ENCODE measurements at regions not wholly inside any gene's neighbourhood (a gene's known extent, or its start where the extent isn't known, plus 50 kb on each side); places are given as distances from the start of the nearest gene placed in this dataset.

- H3K4me3 ChIP-seq (ENCODE audit: control insufficient read depth, low read depth, low read length), result no peak overlapping the region
- DNase-seq (ENCODE audit: low read depth), result no peak
- TF ChIP-seq, protein P1, sequence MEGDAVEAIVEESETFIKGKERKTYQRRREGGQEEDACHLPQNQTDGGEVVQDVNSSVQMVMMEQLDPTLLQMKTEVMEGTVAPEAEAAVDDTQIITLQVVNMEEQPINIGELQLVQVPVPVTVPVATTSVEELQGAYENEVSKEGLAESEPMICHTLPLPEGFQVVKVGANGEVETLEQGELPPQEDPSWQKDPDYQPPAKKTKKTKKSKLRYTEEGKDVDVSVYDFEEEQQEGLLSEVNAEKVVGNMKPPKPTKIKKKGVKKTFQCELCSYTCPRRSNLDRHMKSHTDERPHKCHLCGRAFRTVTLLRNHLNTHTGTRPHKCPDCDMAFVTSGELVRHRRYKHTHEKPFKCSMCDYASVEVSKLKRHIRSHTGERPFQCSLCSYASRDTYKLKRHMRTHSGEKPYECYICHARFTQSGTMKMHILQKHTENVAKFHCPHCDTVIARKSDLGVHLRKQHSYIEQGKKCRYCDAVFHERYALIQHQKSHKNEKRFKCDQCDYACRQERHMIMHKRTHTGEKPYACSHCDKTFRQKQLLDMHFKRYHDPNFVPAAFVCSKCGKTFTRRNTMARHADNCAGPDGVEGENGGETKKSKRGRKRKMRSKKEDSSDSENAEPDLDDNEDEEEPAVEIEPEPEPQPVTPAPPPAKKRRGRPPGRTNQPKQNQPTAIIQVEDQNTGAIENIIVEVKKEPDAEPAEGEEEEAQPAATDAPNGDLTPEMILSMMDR (conservative IDR thresholded peaks at IDR 0.05; ENCODE audit: control insufficient read depth, insufficient read depth, low read depth, low read length), result no peak
Measured at GRCh38 chr10:65319493-65319892, 1606.3 kb upstream of the LRRTM3 start.

GRCh38 chr10:65320236-65321026 is 1605.4 kb upstream of the LRRTM3 start:
- TF ChIP-seq, protein P1 (conservative IDR thresholded peaks at IDR 0.05; ENCODE audit: control insufficient read depth, insufficient read depth, low read depth, low read length), result no peak
- DNase-seq (ENCODE audit: low read depth), result no peak

DNA sequence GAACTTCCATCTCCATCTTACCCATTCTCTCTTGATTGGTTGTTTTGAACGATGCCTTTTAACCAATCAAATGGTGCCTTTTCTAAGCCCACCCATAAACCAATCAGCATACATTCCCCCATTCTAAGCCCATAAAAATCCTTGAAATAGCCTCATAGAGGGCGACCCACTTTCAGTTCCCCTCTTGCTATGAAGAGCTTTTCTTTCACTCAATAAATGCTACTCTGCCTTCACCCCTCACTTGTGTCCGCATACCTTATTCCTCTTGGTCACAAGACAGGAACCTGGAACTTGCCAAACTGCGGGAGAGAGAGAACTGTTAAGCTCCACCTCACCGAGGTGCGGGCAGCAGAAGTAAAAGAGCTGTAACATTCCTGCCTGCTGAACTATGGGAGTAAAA is 1602.0 kb upstream of the LRRTM3 start:
- H3K4me3 ChIP-seq (ENCODE audit: control insufficient read depth, low read depth, low read length), result no peak overlapping the region
- no peak for DNase-seq (ENCODE audit: low read depth)
- TF ChIP-seq, protein P1 (conservative IDR thresholded peaks at IDR 0.05; ENCODE audit: control insufficient read depth, insufficient read depth, low read depth, low read length), result no peak

More at GRCh38 chr10:65320236-65321026, 1605.4 kb upstream of the LRRTM3 start:
- H3K4me3 ChIP-seq (ENCODE audit: control insufficient read depth, low read depth, low read length), result no peak overlapping the region

DNA sequence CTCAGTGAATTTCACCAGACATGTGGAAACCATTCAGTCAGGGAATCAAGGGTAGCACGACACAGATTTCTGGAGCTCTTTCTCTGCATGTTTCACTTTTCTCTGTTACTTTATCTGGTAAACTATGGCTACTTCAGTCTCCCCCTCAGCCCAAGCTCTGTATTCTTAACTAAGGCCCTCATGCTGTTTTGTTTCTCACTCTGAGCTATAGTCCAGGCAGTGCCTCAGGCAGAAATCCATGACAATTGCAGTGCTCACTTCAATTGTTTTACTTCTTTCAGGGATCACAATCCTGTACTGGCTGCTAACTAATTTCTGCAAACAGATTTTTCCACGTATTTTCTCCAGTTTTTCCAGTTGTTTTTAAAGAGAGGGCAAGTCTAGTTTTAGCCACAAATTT is 1599.9 kb upstream of the LRRTM3 start:
- DNase-seq (ENCODE audit: low read depth), result no peak
- no peak overlapping the region for H3K4me3 ChIP-seq (ENCODE audit: control insufficient read depth, low read depth, low read length)
- TF ChIP-seq, protein P1 (conservative IDR thresholded peaks at IDR 0.05; ENCODE audit: control insufficient read depth, insufficient read depth, low read depth, low read length), result no peak

DNA sequence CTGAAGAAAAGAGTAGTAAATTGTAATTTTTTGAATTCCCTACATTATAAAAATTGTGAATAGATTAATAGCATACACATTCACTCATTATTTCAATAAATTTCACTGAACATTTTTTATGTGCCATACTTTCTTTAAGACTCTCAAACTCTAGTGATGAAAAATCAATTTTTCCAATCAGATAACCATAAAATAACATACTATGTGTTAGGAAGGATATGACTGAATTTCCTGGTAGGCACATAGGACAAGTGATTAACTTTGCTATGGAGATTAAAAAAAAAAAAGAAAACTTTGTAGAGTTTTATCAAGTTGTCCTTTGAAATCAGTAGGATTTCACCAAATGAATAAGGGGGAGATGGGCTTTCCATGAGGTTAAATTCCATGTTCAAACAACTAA is 1597.3 kb upstream of the LRRTM3 start:
- TF ChIP-seq, protein P1 (conservative IDR thresholded peaks at IDR 0.05; ENCODE audit: control insufficient read depth, insufficient read depth, low read depth, low read length), result no peak
- DNase-seq (ENCODE audit: low read depth), result no peak
- no peak overlapping the region for H3K4me3 ChIP-seq (ENCODE audit: control insufficient read depth, low read depth, low read length)

GRCh38 chr10:65335311-65335710 is 1590.5 kb upstream of the LRRTM3 start:
- no peak overlapping the region for H3K4me3 ChIP-seq (ENCODE audit: control insufficient read depth, low read depth, low read length)
- TF ChIP-seq, protein P1 (conservative IDR thresholded peaks at IDR 0.05; ENCODE audit: control insufficient read depth, insufficient read depth, low read depth, low read length), result no peak
- no peak for DNase-seq (ENCODE audit: low read depth)

Measured in fibroblast of mammary gland (primary cell).